Adrenal gland (tissue), 9 donors: ENCODE measurements at regions not wholly inside any gene's neighbourhood (a gene's known extent, or its start where the extent isn't known, plus 50 kb on each side); places are given as distances from the start of the nearest gene placed in this dataset.

ENCODE experiments used
- DNase-seq, 7 donors: peaks; one replicate each; pipeline ENCODE4 v3.0.0-alpha.2; 2019 to 2020
- H3K27ac ChIP-seq, 5 donors: fragments of 200-600 bp; sonication (generic) in 4 of 5; 1 replicate in 3 of 5; 2 replicates in 2 of 5; pipeline versions ENCODE4 v1.5.1 to v1.8.0; 2016 to 2020; ENCODE audit warnings: mild to moderate bottlenecking in 1 of 5
- H3K27me3 ChIP-seq: fragments of 200-600 bp; 2 replicates; pipeline ENCODE4 v1.8.0; 2021
- H3K36me3 ChIP-seq, 2 donors: fragments of 200-600 bp; replicated peaks in 1 of 2; 1 replicate in 1 of 2; 2 replicates in 1 of 2; pipeline versions ENCODE4 v1.5.1 to v1.8.0; 2018 to 2022
- H3K4me1 ChIP-seq, 2 donors: fragments of 200-600 bp; replicated peaks in 1 of 2; 1 replicate in 1 of 2; 2 replicates in 1 of 2; pipeline versions ENCODE4 v1.5.1 to v1.8.0; 2018 to 2021
- H3K4me3 ChIP-seq, 4 donors: fragments of 200-600 bp; sonication (generic) in 3 of 4; one replicate each; pipeline ENCODE4 v1.5.1; 2016 to 2018
- H3K9me3 ChIP-seq, 3 donors: fragments of 200-600 bp; sonication (generic) in 1 of 3; replicated peaks in 1 of 3; 1 replicate in 2 of 3; 2 replicates in 1 of 3; pipeline versions ENCODE4 v1.5.1 to v1.8.0; 2016 to 2021
- POLR2A ChIP-seq, 2 donors: fragments of 450-650 bp; IDR thresholded peaks; one replicate each; pipeline ENCODE4 v1.6.1; 2017; ENCODE audit warnings: antibody characterized with exemption in 2 of 2, mild to moderate bottlenecking in 2 of 2, moderate library complexity in 1 of 2
- WGBS, 4 donors: extraction: QIAGEN DNeasy Blood & Tissue Kit in 2 of 4; methylation state at CpG; one replicate each; pipeline versions ENCODE4 v1.1.5 to v1.1.7; 2013 to 2017; 5-methylcytosine and 5-hydroxymethylcytosine counted together
- intact Hi-C, 2 donors: fragments of 100-400 bp; cut with DNase I; formaldehyde crosslinking; loops; one replicate each; pipeline versions ENCODE4 v1.14.1 to v1.15.0; 2022 to 2023
- TF ChIP-seq, protein P1 (sequence below), 6 experiments: fragments of 450-650 bp in 4 of 6; fragments of 200-600 bp in 2 of 6; sonication (generic) in 1 of 6; IDR thresholded peaks; 1 replicate in 5 of 6; 2 replicates in 1 of 6; pipeline versions ENCODE4 v1.5.1 to v1.8.0; 2016 to 2021; ENCODE audit warnings: antibody characterized with exemption in 6 of 6, mild to moderate bottlenecking in 2 of 6, moderate library complexity in 1 of 6
- donor health status: healthy with polysubstance abuse.
- donor health status: Bipolar disorder and iron deficiency.
- donor health status: DM: yes; HTN: yes; CAD: no.
- donor health status: DM: no; HTN: no; CAD: no.
- donor health status: DM: no; HTN: no; CAD: no.

DNA sequence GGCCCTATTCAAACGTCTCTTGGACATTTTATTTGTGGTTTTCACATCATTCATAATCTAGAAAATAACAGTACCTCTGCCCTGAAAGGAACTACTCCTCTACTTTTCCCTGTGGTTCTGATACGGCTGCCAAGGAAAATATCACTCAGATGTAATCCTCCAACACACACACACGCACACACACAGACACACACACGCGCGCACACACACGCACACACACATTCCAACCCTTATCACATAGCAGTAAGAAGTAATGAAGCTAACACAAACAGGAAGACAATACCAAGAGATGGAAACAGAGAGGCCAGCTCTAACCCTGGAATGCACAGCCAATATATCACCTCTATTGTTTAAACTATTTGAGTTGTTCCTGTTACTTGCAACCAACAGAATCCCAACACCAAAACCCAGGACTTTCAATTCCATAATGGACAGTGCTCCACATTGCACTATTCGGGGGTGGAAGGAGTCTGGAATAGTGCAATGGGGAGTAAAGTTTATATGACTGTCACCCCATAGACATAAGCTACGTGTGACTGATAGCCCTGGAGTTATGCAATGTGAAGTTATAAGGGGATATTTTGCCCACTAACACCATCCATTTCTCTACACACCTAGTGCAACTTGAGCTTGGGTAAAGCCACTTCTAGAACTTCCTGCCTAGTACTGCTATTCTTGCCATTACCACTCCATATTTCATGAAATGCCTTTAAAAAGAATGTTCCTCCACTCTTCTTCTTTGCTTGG lies 71.3 kb upstream of the FNDC3B start:
- intact Hi-C loops: no loop called here
- Histone ChIP-seq H3K9me3 (no peaks in the 10 kb centered on the region), H3K27ac (no peak overlapping the region), H3K36me3 (no peaks in the 10 kb centered on the region), H3K4me3 (no peak overlapping the region), H3K4me1 (peaks cover 0 to 13% of the 10 kb centered on the region in 2 donors), H3K27me3 (no peaks in the 10 kb centered on the region)
- TF ChIP-seq, protein P1, sequence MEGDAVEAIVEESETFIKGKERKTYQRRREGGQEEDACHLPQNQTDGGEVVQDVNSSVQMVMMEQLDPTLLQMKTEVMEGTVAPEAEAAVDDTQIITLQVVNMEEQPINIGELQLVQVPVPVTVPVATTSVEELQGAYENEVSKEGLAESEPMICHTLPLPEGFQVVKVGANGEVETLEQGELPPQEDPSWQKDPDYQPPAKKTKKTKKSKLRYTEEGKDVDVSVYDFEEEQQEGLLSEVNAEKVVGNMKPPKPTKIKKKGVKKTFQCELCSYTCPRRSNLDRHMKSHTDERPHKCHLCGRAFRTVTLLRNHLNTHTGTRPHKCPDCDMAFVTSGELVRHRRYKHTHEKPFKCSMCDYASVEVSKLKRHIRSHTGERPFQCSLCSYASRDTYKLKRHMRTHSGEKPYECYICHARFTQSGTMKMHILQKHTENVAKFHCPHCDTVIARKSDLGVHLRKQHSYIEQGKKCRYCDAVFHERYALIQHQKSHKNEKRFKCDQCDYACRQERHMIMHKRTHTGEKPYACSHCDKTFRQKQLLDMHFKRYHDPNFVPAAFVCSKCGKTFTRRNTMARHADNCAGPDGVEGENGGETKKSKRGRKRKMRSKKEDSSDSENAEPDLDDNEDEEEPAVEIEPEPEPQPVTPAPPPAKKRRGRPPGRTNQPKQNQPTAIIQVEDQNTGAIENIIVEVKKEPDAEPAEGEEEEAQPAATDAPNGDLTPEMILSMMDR (IDR thresholded peaks at IDR 0.05): no peak
- no peak for TF ChIP-seq POLR2A (IDR thresholded peaks at IDR 0.05)
- no peak for DNase-seq
- WGBS, 4 donors: 58 to 77% (median 71%) methylated on average over 9 of the region's 9 CpGs

DNA sequence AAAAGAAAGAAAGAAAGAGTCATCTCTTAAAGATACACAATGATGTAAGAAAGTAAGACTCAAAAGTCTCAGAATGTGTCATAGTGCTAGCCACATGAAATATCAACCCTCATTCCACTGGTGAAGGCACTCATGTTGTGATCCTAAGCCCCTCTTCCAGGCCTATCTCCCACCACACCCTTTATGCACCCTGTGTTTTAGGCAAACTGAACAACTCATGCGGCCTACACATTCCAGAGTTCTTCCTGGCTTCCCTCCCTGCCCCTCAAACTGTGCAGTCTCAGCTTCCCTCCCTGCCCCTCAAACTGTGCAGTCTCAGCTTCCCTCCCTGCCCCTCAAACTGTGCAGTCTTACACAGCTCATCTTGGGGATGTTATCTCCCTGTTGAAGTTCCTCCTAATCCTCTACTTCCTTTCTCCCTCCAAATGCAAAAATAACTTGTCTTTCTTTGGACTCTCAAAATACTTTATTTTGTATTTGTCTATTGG lies 69.0 kb upstream of the FNDC3B start:
- Histone ChIP-seq H3K4me1 (peaks cover 0 to 13% of the 10 kb centered on the region in 2 donors), H3K27me3 (no peaks in the 10 kb centered on the region), H3K4me3 (no peak overlapping the region), H3K27ac (no peak overlapping the region), H3K36me3 (no peaks in the 10 kb centered on the region), H3K9me3 (no peaks in the 10 kb centered on the region)
- intact Hi-C loops: no loop called here
- DNase-seq: no peak
- WGBS, 4 donors: 64 to 90% (median 86%) methylated on average over 1 of the region's 1 CpG
- TF ChIP-seq POLR2A (IDR thresholded peaks at IDR 0.05): no peak
- TF ChIP-seq, protein P1 (IDR thresholded peaks at IDR 0.05): no peak

DNA sequence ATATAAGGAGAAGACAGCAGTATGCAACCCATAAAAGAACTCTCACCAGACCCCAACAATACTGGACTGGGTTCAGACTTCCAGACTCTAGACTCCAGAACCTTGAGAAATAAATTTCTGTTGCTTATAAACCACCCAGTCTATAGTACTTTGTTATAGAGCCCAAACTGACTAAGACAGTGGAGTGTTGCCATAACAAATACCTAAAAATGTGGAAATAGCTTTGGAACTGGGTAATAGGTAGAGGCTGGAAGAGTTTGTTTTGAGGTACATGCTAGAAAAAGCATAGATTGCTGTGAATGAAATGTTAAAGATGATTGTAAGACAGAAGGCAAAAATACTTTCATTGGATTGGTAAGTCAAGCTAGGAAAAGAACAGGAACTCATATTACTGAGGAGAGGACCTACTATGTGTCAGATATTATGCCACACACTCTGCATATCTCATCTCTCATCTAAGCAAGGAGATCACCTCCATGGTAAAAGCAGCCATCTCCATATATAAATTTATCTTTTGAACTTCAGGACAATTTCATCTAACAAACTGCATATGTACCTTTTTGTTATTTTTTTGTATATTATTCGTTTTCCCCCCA lies 67.4 kb upstream of the FNDC3B start:
- intact Hi-C loops: no loop called here
- no peaks in the 10 kb centered on the region for H3K36me3 ChIP-seq
- H3K4me3 ChIP-seq: no peak overlapping the region
- DNase-seq: no peak
- H3K4me1 ChIP-seq: peaks cover 0 to 8% of the 10 kb centered on the region in 2 donors
- TF ChIP-seq, protein P1 (IDR thresholded peaks at IDR 0.05): no peak
- no peak for TF ChIP-seq POLR2A (IDR thresholded peaks at IDR 0.05)
- H3K9me3 ChIP-seq: no peaks in the 10 kb centered on the region
- WGBS, 4 donors: 36 to 67% (median 50%) methylated on average over 1 of the region's 1 CpG
- H3K27ac ChIP-seq: no peak overlapping the region
- no peaks in the 10 kb centered on the region for H3K27me3 ChIP-seq

DNA sequence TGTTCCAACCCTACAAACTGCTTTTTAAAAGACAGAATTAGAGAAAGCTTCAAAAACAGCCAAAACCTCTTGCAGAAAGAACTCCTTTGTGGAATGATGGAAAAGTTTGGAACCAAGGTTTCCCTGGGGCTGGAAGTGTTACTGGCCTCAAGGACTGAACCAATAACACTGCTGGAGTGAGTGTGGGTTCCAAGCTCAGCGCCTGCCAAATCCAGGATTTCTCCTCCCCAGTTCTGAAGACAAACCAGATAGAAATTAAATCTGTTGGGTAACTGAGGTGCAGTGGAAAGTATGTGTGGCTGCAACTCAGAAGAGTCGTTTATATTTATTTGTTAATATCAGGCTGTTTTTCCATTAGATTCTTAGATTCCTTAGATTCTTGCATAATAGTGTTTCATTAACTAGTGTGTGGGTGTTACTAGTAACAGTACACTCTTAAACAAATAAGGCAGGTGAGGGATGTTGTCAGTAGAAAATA lies 66.5 kb upstream of the FNDC3B start:
- WGBS, 4 donors: 58 to 71% (median 60%) methylated on average over 2 of the region's 2 CpGs
- Histone ChIP-seq H3K9me3 (no peaks in the 10 kb centered on the region), H3K4me3 (no peak overlapping the region), H3K27ac (no peak overlapping the region), H3K27me3 (no peaks in the 10 kb centered on the region), H3K4me1 (no peaks in the 10 kb centered on the region), H3K36me3 (no peaks in the 10 kb centered on the region)
- DNase-seq: no peak
- intact Hi-C loops: no loop called here
- no peak for TF ChIP-seq POLR2A (IDR thresholded peaks at IDR 0.05)
- TF ChIP-seq, protein P1 (IDR thresholded peaks at IDR 0.05): no peak
